Retinal pigment epithelial cell (primary cell): ENCODE measurements at regions not wholly inside any gene's neighbourhood (a gene's known extent, or its start where the extent isn't known, plus 50 kb on each side); places are given as distances from the start of the nearest gene placed in this dataset.

Experiments used
- DNase-seq: peaks from one replicate; pipeline ENCODE4 v3.0.0-alpha.2; 2010; ENCODE audit warnings: low read depth
- H3K4me3 ChIP-seq: 2 replicates; pipeline ENCODE4 v1.5.1; 2011; ENCODE audit warnings: mild to moderate bottlenecking, low read length, control low read depth, moderate library complexity
- TF ChIP-seq, protein P1 (sequence below): conservative IDR thresholded peaks from 2 replicates; pipeline ENCODE4 v1.5.1; 2011; ENCODE audit warnings: low read depth, low read length, control low read depth, inconsistent platforms

DNA sequence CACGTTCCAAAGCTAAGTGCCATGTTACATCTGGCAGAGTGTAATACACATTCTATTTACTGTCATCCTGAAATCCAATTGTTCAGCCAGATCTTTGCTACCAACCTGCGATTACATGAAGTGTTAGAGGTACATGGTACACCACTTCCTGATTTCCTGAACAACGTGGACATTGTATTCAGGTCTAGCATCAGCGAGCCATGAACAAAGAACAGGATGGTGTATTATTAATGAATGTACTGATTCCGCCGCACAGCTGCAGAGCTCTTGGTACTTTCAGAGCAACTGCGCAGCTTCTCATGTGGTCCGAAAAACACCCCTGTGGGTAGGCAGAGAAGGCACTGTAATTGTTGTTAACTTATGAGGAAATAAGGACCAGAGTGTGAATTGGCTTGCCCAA lies 511.4 kb downstream of the AJAP1 start:
- TF ChIP-seq, protein P1, sequence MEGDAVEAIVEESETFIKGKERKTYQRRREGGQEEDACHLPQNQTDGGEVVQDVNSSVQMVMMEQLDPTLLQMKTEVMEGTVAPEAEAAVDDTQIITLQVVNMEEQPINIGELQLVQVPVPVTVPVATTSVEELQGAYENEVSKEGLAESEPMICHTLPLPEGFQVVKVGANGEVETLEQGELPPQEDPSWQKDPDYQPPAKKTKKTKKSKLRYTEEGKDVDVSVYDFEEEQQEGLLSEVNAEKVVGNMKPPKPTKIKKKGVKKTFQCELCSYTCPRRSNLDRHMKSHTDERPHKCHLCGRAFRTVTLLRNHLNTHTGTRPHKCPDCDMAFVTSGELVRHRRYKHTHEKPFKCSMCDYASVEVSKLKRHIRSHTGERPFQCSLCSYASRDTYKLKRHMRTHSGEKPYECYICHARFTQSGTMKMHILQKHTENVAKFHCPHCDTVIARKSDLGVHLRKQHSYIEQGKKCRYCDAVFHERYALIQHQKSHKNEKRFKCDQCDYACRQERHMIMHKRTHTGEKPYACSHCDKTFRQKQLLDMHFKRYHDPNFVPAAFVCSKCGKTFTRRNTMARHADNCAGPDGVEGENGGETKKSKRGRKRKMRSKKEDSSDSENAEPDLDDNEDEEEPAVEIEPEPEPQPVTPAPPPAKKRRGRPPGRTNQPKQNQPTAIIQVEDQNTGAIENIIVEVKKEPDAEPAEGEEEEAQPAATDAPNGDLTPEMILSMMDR: no peak
- no peak overlapping the region for H3K4me3 ChIP-seq
- no peak for DNase-seq

DNA sequence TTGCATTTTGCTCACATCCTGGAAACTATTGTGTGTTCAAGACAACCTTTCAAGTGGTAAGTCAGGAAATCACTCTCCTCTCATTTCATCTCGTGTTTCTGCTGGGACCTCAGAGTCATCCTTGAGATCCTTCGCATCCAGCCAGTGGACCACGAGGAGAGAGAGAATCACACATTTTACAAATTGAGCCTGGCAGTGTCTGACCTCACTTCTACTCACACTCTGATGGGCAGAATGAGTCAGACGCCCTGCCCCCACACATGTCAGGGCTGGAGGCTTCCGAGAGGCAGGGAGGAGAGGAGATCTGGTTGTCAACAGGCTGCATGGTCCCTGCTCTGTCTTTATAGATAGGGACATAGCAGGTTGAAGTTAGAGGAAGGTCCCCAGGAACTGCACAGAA lies 509.7 kb downstream of the AJAP1 start:
- DNase-seq: no peak
- TF ChIP-seq, protein P1: no peak
- H3K4me3 ChIP-seq: no peak overlapping the region

DNA sequence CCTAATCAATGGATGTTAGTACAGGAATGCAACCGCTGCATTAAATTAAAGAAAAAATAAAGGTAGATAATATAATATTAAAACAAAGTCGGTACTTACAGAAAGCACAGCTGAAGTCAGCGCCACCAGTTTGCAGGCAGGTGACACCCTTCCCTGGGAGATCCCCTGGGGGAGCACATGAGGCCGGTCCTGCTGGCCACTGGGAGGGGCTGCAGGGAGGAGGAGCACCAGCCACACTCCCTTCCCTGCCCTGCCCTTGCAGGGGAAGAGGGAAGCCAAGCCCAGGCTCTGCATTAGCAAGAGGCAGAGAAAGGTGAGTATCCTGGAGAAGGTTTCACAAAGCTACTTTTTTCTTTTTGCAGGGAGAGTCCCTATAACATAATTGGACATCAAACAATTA lies 507.0 kb downstream of the AJAP1 start:
- no peak overlapping the region for H3K4me3 ChIP-seq
- no peak for DNase-seq
- TF ChIP-seq, protein P1: no peak

DNA sequence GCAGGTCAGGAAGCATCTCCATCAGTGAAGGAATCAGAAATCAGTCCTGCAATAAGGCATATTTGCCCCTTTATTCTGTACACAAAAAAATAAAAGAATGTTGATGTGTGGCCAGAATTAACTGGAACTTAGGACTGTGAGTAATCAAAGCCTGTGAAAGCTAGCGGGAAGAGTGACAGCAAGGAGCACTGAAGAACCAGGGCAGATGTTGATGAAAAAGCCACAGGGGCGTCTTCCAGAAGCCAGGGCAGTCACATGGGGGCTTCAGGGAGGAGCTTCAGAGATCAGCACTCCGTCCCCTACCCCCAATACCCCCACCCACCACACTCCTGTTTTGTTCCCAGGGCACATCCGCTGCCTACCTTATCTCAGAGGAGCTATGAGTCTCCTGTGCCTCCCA lies 502.8 kb downstream of the AJAP1 start:
- TF ChIP-seq, protein P1: no peak
- H3K4me3 ChIP-seq: no peak overlapping the region
- DNase-seq: no peak

DNA sequence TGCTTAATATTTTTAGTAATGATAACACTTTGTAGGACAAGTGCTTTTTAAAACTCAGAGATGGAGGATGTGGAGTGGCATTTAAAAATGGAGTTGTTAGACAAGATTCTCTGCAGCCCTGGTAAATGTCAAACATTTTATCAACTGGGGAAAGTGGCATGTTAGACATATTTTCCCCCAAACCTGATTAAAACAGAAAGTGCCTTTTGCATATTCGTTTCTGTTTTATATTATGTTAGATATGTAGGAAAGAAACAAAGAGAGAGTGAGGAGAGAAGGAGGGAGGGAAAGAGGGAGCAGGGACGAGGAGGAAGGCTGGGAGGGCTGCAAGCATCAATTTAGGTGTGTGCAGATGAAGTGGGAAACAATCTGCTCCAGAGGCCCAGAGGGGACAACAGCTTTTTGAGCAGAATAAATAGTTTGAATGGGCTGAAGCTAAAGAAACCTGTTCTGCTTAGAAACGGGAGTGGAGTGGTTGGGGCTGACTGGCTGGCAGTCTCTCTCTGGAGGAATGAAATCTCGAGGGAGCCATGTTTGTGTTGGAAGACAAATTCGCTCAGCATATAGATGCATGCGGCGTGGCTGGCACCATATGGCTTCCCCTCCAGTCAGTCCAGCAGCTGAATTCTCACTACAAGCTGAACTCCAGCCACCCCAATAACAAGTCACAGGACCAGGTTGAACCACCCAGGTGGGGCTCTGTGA lies 502.2 kb downstream of the AJAP1 start:
- TF ChIP-seq, protein P1: no peak
- no peak overlapping the region for H3K4me3 ChIP-seq
- DNase-seq: no peak

DNA sequence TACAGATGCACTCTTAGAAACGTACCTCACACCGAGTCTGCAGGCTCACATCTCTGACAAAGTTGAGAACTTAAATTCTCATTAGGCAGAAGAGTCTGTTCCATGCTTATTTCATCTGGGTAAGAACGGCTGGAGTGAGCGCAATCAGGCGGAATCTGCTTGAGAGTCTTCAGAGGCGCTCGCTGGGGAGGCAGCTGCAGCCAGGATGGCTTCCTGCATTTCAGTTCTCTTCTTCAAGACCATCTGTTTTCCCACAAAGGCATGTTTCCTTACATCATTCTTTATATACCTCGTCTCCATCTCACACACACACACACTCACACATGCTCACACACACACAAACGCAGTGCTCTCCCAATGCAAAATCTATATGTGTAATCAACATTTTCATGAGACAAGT lies 497.1 kb downstream of the AJAP1 start:
- TF ChIP-seq, protein P1: no peak
- DNase-seq: no peak
- no peak overlapping the region for H3K4me3 ChIP-seq

DNA sequence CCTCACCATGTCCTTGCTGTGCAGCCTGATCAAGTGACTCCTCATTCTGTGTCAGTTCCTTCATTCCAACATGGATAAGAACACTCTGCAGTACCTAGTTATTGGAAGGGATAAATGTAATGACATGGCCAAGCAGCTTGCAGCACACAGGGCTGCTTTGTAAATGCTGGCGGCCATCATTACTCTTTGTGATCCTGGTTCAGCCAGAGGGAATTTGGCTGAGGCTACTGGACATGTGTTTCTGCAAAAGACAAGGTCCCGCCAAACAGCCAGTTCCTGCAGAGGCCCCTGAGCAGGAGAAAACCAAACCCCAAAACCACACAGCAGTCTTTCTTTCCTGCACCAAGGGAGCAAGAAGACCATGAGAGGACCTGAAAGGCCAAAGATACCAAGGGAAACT lies 495.8 kb downstream of the AJAP1 start:
- no peak overlapping the region for H3K4me3 ChIP-seq
- DNase-seq: no peak
- TF ChIP-seq, protein P1: no peak
